PFSK-1 (cell line): ENCODE measurements at regions not wholly inside any gene's neighbourhood (a gene's known extent, or its start where the extent isn't known, plus 50 kb on each side); places are given as distances from the start of the nearest gene placed in this dataset.

Source experiments
- FOXP2 ChIP-seq: optimal IDR thresholded peaks from 2 replicates; pipeline ENCODE3; 2011; ENCODE audit warnings: borderline replicate concordance, control low read depth, inconsistent platforms; ENCODE audit not compliant: insufficient read depth; ENCODE audit errors: extremely low read length, extremely low read depth
- POLR2AphosphoS5 ChIP-seq: IDR thresholded peaks from 2 replicates; pipeline ENCODE4 v1.6.1; 2012; ENCODE audit warnings: low read depth, mild to moderate bottlenecking, control low read depth, low read length, moderate library complexity
- REST ChIP-seq, 2 experiments: IDR thresholded peaks; 2 replicates each; pipeline versions ENCODE4 v1.6.1 to v1.8.0; 2011 to 2012; ENCODE audit warnings: low read depth in 2 of 2, low read length in 2 of 2, control low read depth in 1 of 2, inconsistent platforms in 1 of 2, mild to moderate bottlenecking in 1 of 2, moderate library complexity in 1 of 2; ENCODE audit not compliant: insufficient read depth in 1 of 2
- SIN3A ChIP-seq: IDR thresholded peaks from 2 replicates; pipeline ENCODE4 v1.6.1; 2012; ENCODE audit warnings: mild to moderate bottlenecking, low read length, moderate library complexity, borderline replicate concordance; ENCODE audit not compliant: insufficient read depth
- TAF1 ChIP-seq: IDR thresholded peaks from 2 replicates; pipeline ENCODE4 v1.6.1; 2012; ENCODE audit warnings: low read length, control low read depth, borderline replicate concordance; ENCODE audit not compliant: insufficient read depth

GRCh38 chr2:238576674-238577073 lies 149.9 kb downstream of the ASB1 start:
- no peak for TF ChIP-seq POLR2AphosphoS5
- TF ChIP-seq REST (IDR thresholded peaks at IDR 0.05; ENCODE audit: insufficient read depth in 1 of 2, low read depth in 2 of 2, low read length in 2 of 2), result no peak
- no peak for TF ChIP-seq TAF1
- no peak for TF ChIP-seq SIN3A
- TF ChIP-seq FOXP2, result no peak

GRCh38 chr2:238578256-238578655 lies 151.5 kb downstream of the ASB1 start:
- TF ChIP-seq POLR2AphosphoS5, result no peak
- no peak for TF ChIP-seq TAF1
- TF ChIP-seq REST (IDR thresholded peaks at IDR 0.05; ENCODE audit: insufficient read depth in 1 of 2, low read depth in 2 of 2, low read length in 2 of 2), result no peak

DNA sequence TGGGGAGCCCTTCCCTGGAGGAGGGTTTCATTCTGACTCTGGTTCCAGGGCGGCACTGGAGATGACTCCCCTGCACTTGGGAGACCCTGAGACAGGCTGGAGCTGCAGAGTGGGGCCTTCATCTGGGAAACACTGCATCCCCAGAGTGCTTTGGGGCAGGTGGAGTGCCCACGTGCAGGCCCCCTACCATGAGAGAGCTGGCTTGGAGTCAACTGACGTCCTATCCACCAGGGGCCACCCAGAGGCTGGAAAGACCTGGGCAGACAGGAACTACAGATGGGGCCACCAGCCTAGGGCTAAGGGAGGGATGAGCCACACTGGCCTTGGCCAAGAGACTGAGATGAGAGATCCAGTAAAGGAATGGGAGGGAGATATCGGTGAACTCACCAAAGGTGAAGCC lies 153.8 kb downstream of the ASB1 start:
- no peak for TF ChIP-seq FOXP2
- TF ChIP-seq TAF1, result no peak
- TF ChIP-seq REST (IDR thresholded peaks at IDR 0.05; ENCODE audit: insufficient read depth in 1 of 2, low read depth in 2 of 2, low read length in 2 of 2), result no peak
- TF ChIP-seq SIN3A, result no peak
- TF ChIP-seq POLR2AphosphoS5, result no peak

GRCh38 chr2:238581126-238581525 lies 154.4 kb downstream of the ASB1 start:
- no peak for TF ChIP-seq REST (IDR thresholded peaks at IDR 0.05; ENCODE audit: insufficient read depth in 1 of 2, low read depth in 2 of 2, low read length in 2 of 2)

- no peak for TF ChIP-seq SIN3A
- TF ChIP-seq POLR2AphosphoS5, result no peak
- no peak for TF ChIP-seq REST (IDR thresholded peaks at IDR 0.05; ENCODE audit: insufficient read depth in 1 of 2, low read depth in 2 of 2, low read length in 2 of 2)
- TF ChIP-seq TAF1, result no peak
- TF ChIP-seq FOXP2, result no peak
Measured at GRCh38 chr2:238582159-238582558, 155.4 kb downstream of the ASB1 start.
